ENCODE measurements at regions not wholly inside any gene's neighbourhood (a gene's known extent, or its start where the extent isn't known, plus 50 kb on each side); places are given as distances from the start of the nearest gene placed in this dataset.

DNA sequence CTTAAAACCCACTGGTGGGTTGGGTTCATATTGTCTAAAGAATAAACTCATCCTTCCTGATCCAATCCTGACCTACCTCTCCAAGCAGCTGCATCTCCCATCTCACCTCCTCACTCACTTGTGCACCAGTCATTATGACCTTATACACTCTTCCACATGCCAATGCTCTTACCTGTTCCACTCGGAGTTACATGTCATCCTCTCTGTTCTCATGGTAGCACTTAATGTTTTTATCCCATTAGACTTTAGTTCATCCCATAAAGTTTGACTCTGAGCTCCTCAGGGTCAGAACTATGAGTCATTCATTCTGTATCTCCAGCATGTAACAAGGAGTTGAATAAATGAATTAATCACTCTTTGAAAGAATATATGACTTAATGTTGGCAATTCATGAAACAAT is 330.2 kb downstream of the KLF12 start:
- peak; percentile 88 for DNase-seq (ENCODE audit: low read depth)

DNA sequence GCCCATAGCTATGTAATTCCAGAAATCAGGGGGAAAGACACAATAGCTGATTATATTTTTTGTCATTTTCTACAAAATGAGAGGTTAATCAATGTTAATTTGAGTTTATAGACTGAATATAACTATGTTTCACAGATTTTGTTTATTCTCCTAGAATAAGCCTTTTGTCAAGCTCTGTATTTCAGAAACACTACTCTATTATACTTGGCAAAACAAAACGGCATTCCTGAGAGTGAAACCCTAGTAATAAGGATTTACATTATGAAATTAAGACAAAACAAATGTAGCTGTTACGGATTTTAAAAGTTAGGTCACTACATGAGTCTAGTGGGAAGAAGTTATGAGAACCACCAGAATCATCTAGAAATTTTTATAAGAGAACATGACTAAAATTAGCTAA is 334.2 kb downstream of the KLF12 start:
- no peak for DNase-seq (ENCODE audit: low read depth)

DNA sequence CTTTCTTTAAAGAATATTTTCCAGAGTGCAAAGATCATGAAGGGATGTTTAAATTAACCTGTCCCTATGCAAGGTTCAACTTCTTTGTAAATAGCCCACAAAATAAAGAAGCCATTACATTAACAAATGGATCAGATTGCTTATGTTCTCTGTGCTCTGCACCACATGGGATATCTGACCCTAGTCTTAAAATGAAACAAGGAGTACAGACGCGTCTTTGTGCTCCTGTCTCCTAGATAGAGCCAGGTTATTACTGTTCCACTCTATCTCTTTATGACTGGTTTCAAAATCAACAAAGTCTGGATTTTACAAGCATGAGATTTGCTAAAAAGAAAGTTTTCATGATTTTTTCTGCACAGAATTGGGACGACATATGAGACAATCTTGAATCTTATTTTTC is 339.4 kb downstream of the KLF12 start:
- DNase-seq (ENCODE audit: low read depth): no peak

DNA sequence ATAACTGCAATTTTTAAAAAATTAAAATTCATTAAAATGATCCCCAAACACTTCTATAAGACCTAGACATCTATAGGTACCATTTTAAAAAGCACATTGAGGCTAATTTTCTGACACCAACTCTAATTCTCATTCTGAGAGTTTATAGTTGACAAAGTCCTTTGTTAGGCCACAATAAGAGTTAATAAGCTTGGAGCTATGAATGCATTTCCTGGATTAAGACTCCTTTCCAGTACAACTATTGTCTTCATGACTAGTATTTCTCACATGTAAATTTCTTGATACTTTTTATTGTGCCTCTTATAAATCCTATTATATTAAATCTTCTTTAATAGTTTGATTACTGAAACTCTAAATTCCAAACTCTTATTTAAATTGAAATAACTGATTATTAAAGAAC is 340.8 kb downstream of the KLF12 start:
- no peak for DNase-seq (ENCODE audit: low read depth)

DNA sequence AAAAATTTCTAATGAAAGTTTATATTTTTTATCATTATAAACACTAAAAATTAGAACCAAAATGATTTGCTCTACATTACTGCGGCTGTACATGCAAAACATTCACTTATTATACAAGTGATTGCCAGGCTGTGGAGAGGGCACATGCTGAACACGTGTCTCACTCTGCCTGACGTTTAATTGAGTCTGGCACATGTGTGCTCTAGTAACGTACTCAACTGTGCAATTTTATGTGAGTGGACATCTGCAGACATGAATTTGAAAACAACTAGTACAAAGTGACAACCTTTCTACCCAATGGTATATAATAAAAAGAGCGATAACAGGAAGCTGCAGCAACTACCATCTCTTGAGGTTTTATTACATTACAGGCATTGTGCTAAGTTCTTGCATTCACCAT is 341.4 kb downstream of the KLF12 start:
- DNase-seq (ENCODE audit: low read depth): no peak

DNA sequence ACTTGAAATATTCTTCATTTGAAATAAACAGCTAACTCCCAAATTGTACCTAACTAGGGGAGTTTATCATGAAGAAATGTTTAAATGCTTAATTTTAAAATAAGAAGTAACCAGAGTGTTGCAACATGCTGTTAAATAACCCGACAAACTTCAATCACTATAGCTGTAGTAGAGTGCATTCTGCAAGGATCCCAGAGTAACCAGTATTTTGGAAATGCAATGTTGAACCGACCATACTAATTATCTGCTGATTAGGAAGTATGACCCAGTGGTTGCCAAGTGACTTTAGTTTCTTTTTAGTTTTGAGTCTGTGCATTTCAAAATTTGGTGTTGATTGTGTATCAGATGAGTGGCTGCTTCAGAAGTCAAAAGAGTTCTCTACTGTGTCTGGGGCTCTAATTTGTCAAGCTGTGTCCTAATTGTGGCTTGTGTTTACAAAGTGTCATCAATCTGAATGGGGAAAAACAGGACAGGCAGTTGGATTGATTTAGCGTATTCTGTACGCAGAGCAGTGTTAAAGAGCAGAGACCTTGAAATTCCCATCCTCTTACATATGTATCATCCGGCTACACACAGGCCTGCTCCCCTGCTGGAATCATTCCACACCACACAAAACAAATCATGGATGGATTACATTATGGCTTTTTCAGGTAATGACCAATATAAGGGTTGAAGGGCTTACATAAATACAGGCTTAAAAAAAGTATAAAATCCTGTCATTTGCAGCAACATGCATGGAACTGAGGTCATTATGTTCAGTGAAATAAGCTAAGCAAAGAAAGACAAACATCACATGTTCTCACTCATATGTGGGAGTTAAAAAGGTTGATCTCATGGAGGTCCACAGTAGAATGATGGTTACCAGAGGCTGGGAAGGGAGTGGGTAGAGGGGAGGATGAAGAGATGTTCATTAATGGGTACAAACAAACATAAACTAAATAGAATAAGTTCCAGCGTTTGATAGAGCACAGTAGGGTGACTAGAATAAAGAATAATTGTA is 351.5 kb downstream of the KLF12 start:
- no peak for DNase-seq (ENCODE audit: low read depth)

DNA sequence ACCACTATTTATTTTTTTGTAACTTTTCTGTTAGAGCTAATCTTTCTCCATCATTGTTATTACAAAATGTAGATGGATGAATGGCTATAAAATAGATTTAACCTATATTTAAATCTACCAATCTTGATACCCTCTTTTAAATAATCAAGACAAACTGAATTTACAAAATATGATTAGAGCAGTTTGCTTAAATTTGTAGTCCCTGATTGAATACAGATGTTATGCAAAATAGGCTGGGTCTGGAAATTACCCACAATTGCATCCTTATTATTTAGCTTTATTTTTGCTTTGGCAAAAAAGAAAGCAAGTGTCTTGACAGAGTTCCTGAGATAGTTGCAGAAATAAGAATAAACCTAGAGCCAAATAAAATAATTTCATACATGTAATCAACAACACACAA is 352.8 kb downstream of the KLF12 start:
- DNase-seq (ENCODE audit: low read depth): no peak

DNA sequence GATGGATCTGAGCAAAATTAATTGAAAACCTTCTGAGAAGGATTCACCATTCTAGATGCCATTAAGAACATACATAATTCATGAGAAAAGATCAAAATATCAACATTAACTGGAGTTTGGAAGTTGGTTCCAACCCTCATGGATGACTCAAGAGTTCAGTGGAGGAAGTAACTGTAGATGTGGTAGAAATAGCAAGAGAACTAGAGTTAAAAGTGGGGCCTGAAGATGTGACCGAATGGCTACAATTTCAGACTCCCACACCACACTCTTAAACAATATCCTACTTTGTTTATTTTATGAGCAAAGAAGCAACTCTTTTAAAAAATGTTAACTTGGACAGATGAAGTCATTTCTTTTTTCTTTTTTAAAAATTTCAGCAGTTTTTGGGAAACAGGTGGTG is 354.3 kb downstream of the KLF12 start:
- DNase-seq (ENCODE audit: low read depth): no peak

DNA sequence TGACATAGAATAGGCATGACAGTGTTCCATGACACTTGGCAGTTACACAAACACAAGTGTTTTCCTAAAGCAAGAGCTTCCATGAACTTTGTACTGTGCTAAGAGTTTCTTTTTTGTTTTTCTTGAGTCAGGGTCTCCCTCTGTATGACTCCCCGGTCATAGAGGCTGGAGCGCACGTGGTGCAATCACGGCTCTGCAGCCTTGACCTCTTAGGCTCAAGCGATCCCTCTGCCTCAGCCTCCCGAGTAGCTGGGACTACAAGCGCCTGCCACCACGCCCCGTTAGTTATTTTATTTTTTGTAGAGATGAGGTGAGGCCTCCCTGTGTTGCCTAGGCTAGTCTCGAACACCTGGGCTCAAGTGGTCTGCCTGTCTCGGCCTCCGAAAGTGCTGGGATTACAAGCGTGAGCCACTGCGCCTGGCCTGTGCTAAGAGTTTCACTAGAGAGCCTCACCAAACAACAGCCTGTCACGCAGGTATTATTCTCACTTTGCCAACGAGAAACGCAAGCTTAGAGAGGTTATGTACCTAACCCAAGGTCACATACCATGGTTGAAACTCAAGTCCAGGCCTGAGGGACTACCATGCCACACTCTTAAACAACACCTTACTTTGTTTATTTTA is 355.9 kb downstream of the KLF12 start:
- no peak for DNase-seq (ENCODE audit: low read depth)

DNA sequence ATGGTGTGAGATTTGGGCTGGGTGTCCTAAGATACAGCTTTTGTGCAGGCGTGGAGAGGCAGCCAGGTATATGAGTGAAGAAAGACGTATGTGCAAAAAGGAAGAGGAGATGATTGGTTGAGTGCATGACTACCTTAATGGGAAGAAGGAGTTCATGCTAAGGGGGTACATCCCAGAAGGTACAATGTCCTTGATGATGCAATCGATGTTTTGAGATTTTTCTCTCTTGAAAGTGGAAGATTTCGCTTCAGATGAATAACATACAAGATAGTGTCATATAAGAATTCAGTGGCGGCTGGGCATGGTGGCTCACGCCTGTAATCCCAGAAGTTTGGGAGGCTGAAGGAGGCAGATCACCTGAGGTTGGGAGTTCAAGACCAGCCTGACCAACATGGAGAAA is 357.1 kb downstream of the KLF12 start:
- DNase-seq (ENCODE audit: low read depth): no peak

DNA sequence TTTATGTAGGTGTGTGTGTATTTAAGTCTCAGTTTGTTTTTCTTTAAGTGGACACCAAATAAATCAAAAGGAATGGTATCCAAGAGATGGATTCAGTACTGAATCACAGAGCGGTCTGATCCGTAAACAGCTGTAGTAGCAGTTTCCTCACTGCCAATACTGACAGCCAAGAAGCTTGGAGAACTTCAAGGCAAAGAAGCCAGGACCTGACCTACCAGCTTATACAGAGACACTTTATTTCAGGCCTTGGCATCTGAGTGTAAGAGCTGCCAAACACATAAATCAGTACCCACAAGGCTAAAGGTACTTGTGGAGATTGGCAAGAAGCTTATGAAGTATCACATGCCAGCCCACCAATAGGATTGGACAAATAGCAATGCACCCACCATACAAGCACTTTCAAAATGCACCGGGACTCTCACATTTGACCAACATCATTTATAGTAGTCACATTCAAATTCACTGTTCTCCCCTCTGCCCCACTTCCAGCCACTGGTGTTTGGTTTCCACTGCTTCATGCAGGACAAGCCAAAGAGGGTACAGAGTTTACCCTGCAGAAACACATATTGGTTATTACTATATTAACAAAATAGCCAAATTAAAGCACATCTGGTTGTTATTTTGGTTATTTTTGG is 357.9 kb downstream of the KLF12 start:
- no peak for DNase-seq (ENCODE audit: low read depth)

DNA sequence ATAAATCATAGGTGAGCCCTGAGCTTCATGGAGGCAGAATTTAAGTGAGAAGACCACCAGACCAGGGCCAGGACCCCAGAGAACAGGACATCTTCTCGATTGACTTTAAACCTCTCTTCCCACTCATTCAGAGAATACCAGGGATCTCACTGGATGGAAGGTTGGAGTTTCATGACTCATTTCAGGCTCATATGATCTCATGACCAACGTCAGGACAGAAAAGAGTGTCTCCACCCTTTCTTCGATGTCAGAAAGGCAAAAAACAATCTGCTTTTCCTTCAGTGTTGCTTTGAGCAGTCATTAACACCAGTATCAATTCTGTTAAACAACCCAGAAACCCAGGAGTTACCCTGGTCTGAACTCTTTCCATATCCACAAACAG is 361.0 kb downstream of the KLF12 start:
- no peak for DNase-seq (ENCODE audit: low read depth)

DNA sequence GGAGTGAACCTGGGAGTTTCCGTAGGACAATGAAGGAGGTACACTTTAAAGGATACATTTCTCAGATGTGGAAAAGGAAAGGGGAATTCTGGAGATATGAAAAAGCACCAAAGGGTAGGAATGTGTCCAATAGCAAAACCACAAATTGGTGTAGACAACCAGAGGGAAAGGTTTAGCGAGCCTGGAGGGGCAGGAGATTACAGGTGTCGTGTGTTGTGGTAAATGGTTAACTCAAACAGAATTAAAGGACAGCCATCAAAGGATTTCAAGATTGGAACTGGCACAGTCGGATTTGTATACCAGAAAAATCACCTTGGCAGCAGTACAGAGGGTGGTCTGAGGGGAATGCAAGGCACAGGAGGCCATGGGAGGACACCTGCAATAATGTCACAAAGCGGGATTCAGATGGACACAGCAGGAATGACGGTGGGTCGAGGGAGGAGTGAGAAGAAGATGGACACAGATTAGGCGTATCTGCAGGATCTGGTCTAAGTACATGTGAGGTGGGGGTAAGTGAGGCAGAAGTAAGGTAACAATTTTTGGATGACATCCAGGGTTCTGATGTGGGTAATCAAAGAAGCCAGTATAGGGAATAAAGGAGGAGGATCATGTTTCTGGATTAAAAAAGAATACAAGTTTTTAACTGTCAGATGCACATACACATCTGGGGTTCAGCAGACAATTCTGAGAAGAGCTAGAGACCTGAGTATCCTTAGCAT is 361.6 kb downstream of the KLF12 start:
- DNase-seq (ENCODE audit: low read depth): no peak

DNA sequence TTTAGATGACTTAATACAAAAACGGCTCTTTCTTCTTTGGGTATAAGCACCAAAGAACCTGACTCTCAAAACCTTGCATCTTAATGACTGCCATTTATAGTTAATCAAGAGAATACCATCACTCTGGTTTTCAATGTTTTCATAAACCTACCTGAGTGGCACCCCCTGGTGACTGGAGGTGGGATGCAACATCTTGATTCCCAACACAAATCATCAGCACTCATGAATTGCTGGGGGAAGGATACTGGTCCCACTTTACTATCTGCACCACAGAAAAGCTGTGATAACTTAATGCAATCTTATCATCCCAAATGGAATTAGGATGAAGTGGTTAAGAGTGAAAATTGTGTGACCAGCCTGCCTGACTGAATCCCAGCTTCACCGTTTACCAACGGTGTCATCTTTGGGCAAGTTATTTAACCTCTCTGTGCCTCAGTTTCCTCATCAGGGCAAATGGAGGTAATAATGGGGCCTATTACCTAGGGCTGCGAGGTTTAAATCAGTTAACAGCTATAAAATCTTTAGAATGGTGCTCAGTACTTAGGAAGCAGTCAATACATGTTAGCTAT is 366.4 kb downstream of the KLF12 start:
- DNase-seq (ENCODE audit: low read depth): peak; percentile 6

DNA sequence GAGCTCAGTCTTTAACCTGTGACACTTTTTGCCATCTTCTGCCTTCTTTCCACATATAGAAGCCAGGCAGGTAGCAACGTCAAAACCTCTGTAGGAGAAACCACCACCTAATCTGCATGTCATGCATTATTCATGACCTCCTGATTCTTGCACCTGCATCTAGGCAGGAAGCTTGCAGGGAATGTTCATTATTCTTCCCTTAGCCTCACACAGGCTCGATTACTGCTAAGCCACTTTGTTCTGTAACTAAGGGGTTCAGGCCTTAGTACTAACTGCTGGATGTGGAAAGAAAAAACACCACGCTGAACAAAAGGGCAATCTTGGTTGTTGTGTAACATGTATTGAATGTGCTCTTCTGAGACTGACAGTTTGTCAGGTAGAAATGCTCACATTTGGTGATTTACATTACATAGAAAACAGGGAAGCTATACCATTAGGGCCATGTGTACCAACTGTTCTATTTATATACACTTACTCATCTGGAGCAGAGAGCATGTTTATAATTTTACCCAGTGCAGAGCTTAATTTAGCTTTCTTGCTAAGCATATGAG is 366.9 kb downstream of the KLF12 start:
- no peak for DNase-seq (ENCODE audit: low read depth)

DNA sequence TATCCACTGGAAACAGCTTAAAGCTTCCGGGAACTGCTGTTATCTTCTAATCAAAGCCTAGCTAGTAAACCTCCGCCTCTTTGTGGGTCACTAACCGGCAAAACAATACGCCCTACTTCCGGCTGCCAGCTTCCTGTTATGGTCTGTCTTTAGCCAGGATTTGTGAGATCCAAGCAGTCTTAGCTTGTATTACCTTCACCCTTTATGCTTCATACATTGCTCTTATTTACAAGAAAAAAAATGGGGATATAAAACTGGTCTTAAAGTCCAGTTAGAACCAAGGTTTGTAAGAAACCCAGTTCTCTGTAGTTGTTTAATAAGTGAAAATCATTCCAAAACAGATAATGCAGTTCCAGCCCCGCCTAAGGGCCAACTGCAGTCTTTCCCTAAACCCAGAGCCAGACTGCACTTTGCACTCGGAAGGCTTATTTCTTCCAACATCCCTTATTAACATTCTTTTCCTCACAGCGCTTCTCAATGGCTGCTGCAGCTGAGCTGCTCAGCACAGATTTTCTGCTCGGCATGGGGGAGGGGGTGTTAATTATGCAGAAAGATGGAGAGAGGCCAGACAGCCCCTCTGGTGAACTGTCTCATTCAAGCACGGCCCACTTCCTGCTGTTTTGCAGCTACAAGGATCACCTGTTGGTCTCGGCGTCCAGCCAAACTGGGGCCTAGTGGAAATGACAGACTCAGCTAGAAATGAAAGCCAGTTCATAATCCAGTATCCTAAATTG is 368.4 kb downstream of the KLF12 start:
- no peak for DNase-seq (ENCODE audit: low read depth)

DNA sequence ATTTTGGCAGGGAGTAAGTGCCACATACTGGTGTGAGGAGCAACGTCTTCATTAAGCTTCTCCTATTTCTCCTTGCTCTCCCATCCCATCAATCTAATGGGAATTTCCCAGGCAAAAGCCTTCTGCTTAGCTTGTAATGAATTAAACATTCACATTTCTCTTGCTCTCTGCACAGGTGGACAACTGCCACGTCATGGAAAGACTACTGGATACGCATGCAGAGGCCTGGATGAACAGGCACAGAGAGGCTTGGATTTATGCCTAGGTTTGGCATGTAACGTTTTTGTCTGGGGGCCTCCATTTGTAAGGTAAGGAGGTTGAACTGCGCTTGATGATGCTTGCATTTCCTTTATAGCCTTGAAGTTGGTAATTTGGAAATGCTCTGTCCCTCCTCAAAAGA is 374.8 kb downstream of the KLF12 start:
- no peak for DNase-seq (ENCODE audit: low read depth)

DNA sequence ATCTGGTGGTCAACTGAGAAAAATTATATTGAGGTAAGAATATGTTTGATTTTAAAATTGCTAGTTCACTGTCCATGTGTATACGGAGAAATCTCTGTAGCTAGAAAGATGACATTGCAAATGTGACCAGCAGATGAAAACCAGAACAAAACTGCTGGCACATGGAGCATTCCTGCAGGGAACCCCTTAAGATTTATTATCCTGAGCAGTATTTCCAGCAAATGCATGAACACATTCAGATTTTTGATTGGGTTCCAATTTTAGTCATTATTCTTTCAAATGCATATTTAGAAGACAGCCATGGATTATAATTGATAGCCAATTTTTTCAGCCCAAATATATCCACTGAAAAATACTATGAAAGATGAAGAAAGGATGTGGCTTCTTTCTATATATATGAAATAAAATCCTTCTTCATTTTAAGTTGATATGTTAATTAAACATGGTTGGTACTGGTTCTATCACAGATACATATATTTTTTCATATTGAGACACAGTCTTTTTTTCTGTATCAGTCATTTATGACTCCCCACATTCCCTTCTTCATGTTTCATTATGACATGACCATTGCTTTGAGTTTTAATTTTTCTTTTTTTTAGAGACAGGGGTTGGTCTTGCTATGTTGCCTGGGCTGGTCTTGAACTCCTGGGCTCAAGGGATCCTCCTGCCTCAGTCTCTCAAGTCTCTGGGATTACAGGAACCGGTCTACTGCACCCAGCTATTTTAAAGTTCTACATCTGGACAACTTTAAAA is 376.5 kb downstream of the KLF12 start:
- DNase-seq (ENCODE audit: low read depth): no peak

DNA sequence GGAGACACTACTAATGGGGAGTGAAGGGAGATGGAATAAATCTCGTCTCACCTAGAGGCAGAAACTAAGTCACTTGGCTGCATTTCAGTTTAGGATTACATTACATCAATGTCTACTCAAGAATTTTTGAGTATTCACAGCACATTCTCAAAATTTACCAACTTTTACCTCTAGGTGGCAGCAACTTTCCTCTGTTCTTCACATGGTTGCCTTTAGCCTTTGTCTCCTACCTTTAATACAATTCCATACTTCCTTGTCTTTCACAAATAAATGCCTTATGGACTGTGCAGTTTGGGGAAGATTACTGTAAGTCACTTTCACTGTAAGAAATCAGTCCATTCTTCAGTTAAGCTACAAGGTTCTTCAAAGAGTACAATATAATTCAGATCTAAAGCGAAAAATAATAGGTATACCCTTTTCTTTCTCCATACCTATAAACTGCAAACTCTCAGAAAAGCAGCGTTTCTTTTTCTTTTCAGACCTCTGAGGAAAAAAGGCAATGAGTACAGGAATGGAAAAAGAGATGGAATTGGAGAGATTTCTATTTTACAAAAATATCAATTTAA is 379.4 kb downstream of the KLF12 start:
- DNase-seq (ENCODE audit: low read depth): peak; percentile 60

DNA sequence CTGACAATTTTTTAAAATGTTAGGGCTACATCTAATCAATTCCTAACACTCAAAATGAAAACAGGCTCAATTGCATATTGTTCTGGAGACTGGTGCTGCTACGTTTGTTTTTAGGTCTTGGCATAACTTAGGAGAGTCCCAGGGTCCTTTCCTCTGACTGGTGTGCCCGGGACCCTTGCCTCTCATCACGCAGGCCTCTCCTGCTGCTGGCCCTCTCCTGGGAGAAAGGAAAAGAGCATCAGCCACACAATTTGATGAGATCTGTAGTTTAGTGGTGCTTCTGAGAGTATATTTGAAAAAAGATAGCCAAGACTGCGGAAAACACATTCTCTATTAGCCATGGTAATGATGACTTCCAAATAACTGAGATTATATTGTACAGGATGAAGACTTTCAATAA is 380.0 kb downstream of the KLF12 start:
- DNase-seq (ENCODE audit: low read depth): no peak

Data from M059J (cell line).